Prostate gland (tissue), 2 donors: ENCODE measurements at regions not wholly inside any gene's neighbourhood (a gene's known extent, or its start where the extent isn't known, plus 50 kb on each side); places are given as distances from the start of the nearest gene placed in this dataset.
"Not testable (repeated sequence)": the region's sequence is repeated elsewhere in the genome, so short reads cannot be mapped to it uniquely, and the experiment has no call there.

Experiments
- CTCF ChIP-seq, 4 experiments: fragments of 200-600 bp in 2 of 4; fragments of 450-650 bp in 2 of 4; sonication (generic) in 2 of 4; IDR thresholded peaks; 1 replicate in 3 of 4; 2 replicates in 1 of 4; pipeline ENCODE4 v1.5.1; 2016 to 2019; ENCODE audit warnings: antibody characterized with exemption in 4 of 4, mild to moderate bottlenecking in 2 of 4, moderate library complexity in 2 of 4
- POLR2A ChIP-seq: fragments of 450-650 bp; IDR thresholded peaks from one replicate; pipeline ENCODE4 v1.6.1; 2016; ENCODE audit warnings: antibody characterized with exemption, mild to moderate bottlenecking
- POLR2AphosphoS5 ChIP-seq: sonication (generic); formaldehyde crosslinking; IDR thresholded peaks from one replicate; pipeline ENCODE4 v1.6.1; 2017; ENCODE audit warnings: antibody characterized with exemption

GRCh38 chr6:57809454-57809853 is 492.0 kb downstream of the PRIM2 start:
- TF ChIP-seq CTCF (IDR thresholded peaks at IDR 0.05); POLR2A; POLR2AphosphoS5: not testable (repeated sequence)
